Cardiac muscle cell (in vitro differentiated cells and primary cell): ENCODE measurements at regions not wholly inside any gene's neighbourhood (a gene's known extent, or its start where the extent isn't known, plus 50 kb on each side); places are given as distances from the start of the nearest gene placed in this dataset.

Experiments used
- DNase-seq, 2 donors: peaks; one replicate each; pipeline versions ENCODE4 v3.0.0 to v3.0.0-alpha.2; 2010 to 2017; ENCODE audit warnings: low read depth in 1 of 2, low spot score in 1 of 2
- H3K27ac ChIP-seq: fragments of 200-600 bp; sonication (generic); 2 replicates; pipeline ENCODE4 v1.5.1; 2016
- H3K27me3 ChIP-seq: fragments of 200-600 bp; sonication (generic); 2 replicates; pipeline ENCODE4 v1.6.0; 2016; ENCODE audit warnings: control low read depth
- H3K36me3 ChIP-seq: fragments of 200-600 bp; sonication (generic); 2 replicates; pipeline ENCODE4 v1.5.1; 2016; ENCODE audit warnings: control low read depth
- H3K4me1 ChIP-seq: fragments of 200-600 bp; sonication (generic); 2 replicates; pipeline ENCODE4 v1.8.1; 2017; ENCODE audit warnings: low read depth, mild to moderate bottlenecking, mixed run types
- H3K4me3 ChIP-seq: fragments of 200-600 bp; sonication (generic); 2 replicates; pipeline ENCODE4 v1.5.1; 2016; ENCODE audit warnings: mild to moderate bottlenecking
- H3K9me3 ChIP-seq: fragments of 200-600 bp; sonication (generic); 2 replicates; pipeline ENCODE4 v1.5.1; 2017; ENCODE audit warnings: low read depth, mild to moderate bottlenecking, control low read depth
- CTCF ChIP-seq: IDR thresholded peaks from 2 replicates; pipeline ENCODE4 v1.5.1; 2012; ENCODE audit warnings: low read depth, mild to moderate bottlenecking, low read length

GRCh38 chr14:104355101-104356019 lies 217.0 kb downstream of the KIF26A start:
- H3K4me3 ChIP-seq, result no peak overlapping the region
- no peak overlapping the region for H3K27ac ChIP-seq
- DNase-seq, result no peak
- H3K4me1 ChIP-seq, result no peaks in the 10 kb centered on the region
- TF ChIP-seq CTCF, result no peak
- no peaks in the 10 kb centered on the region for H3K9me3 ChIP-seq
- H3K27me3 ChIP-seq, result no peaks in the 10 kb centered on the region
- no peaks in the 10 kb centered on the region for H3K36me3 ChIP-seq

- no peaks in the 10 kb centered on the region for H3K9me3 ChIP-seq
- no peak overlapping the region for H3K27ac ChIP-seq
- H3K36me3 ChIP-seq, result no peaks in the 10 kb centered on the region
- no peak for TF ChIP-seq CTCF
- no peaks in the 10 kb centered on the region for H3K27me3 ChIP-seq
- no peak overlapping the region for H3K4me3 ChIP-seq
- no peak for DNase-seq
- H3K4me1 ChIP-seq, result no peaks in the 10 kb centered on the region
These were observed 217.8 kb downstream of the KIF26A start for GRCh38 chr14:104356020-104356737.

- H3K27ac ChIP-seq, result no peak overlapping the region
- no peak for TF ChIP-seq CTCF
- H3K36me3 ChIP-seq, result no peaks in the 10 kb centered on the region
- H3K4me1 ChIP-seq, result no peaks in the 10 kb centered on the region
- no peak overlapping the region for H3K4me3 ChIP-seq
- no peak for DNase-seq
- no peaks in the 10 kb centered on the region for H3K27me3 ChIP-seq
- H3K9me3 ChIP-seq, result no peaks in the 10 kb centered on the region
These were observed 218.6 kb downstream of the KIF26A start for GRCh38 chr14:104356738-104357688.

- Histone ChIP-seq H3K9me3 (no peaks in the 10 kb centered on the region), H3K27ac (no peak overlapping the region), H3K4me1 (no peaks in the 10 kb centered on the region), H3K27me3 (no peaks in the 10 kb centered on the region), H3K4me3 (no peak overlapping the region), H3K36me3 (no peaks in the 10 kb centered on the region)
- DNase-seq, result no peak
- TF ChIP-seq CTCF, result no peak
These were observed 219.5 kb downstream of the KIF26A start for GRCh38 chr14:104357689-104358527.
